LNCAP (cell line): ENCODE measurements at regions not wholly inside any gene's neighbourhood (a gene's known extent, or its start where the extent isn't known, plus 50 kb on each side); places are given as distances from the start of the nearest gene placed in this dataset.

Experiments
- CTCF ChIP-seq: fragments of 450-650 bp; IDR thresholded peaks from 2 replicates; pipeline ENCODE4 v1.5.1; 2017; ENCODE audit warnings: mild to moderate bottlenecking

- no peak for TF ChIP-seq CTCF
Observed at GRCh38 chr4:19248023-19248422, 1003.7 kb upstream of the SLIT2 start.

- TF ChIP-seq CTCF: no peak
Observed at GRCh38 chr4:19241895-19242294, 1009.8 kb upstream of the SLIT2 start.

GRCh38 chr4:19239565-19239964, 1012.1 kb upstream of the SLIT2 start:
- TF ChIP-seq CTCF: no peak

GRCh38 chr4:19236473-19236872, 1015.2 kb upstream of the SLIT2 start:
- no peak for TF ChIP-seq CTCF

- no peak for TF ChIP-seq CTCF
Observed at GRCh38 chr4:19230906-19231545, 1020.7 kb upstream of the SLIT2 start.

- TF ChIP-seq CTCF: no peak
Observed at GRCh38 chr4:19227701-19228100, 1024.0 kb upstream of the SLIT2 start.

GRCh38 chr4:19224820-19225219, 1026.9 kb upstream of the SLIT2 start:
- TF ChIP-seq CTCF: peak; percentile 38; the same call in 1 of the 2 replicates

GRCh38 chr4:19216476-19216875, 1035.2 kb upstream of the SLIT2 start:
- no peak for TF ChIP-seq CTCF
